Lung (tissue), 11 donors: ENCODE measurements at regions not wholly inside any gene's neighbourhood (a gene's known extent, or its start where the extent isn't known, plus 50 kb on each side); places are given as distances from the start of the nearest gene placed in this dataset.

ENCODE experiments used
- ATAC-seq: fragments of 200-7000 bp; cut with Tn5 transposase; one replicate; pipeline ENCODE4 v1.9.1; 2020; ENCODE audit warnings: moderate number of reproducible peaks; ENCODE audit not compliant: insufficient read depth, low FRiP score
- DNase-seq, 3 donors: peaks; one replicate each; pipeline ENCODE4 v3.0.0-alpha.2; 2013 to 2017
- H3K27ac ChIP-seq, 2 donors: one replicate each; pipeline ENCODE4 v1.5.1; 2013; ENCODE audit warnings: mild to moderate bottlenecking in 2 of 2, moderate library complexity in 2 of 2, control low read depth in 1 of 2, inconsistent platforms in 1 of 2, low read depth in 1 of 2, low read length in 1 of 2
- H3K27me3 ChIP-seq, 3 donors: one replicate each; pipeline ENCODE4 v1.5.1; 2013; ENCODE audit warnings: low read length in 2 of 3; ENCODE audit not compliant: control insufficient read depth in 3 of 3, insufficient read depth in 3 of 3
- H3K36me3 ChIP-seq, 4 donors: one replicate each; pipeline ENCODE4 v1.5.1; 2013; ENCODE audit warnings: low read length in 4 of 4, mild to moderate bottlenecking in 1 of 4, moderate library complexity in 1 of 4; ENCODE audit not compliant: control insufficient read depth in 4 of 4, insufficient read depth in 4 of 4
- H3K4me1 ChIP-seq, 5 donors: one replicate each; pipeline ENCODE4 v1.5.1; 2013; ENCODE audit warnings: low read length in 5 of 5, mild to moderate bottlenecking in 2 of 5, moderate library complexity in 1 of 5; ENCODE audit not compliant: control insufficient read depth in 5 of 5, insufficient read depth in 5 of 5
- H3K4me3 ChIP-seq: one replicate; pipeline ENCODE4 v1.5.1; 2013; ENCODE audit warnings: mild to moderate bottlenecking, control low read depth, moderate library complexity
- H3K9ac ChIP-seq, 2 donors: one replicate each; pipeline ENCODE4 v1.5.1; 2013; ENCODE audit warnings: low read length in 2 of 2, control low read depth in 1 of 2; ENCODE audit not compliant: insufficient read depth in 1 of 2
- H3K9me3 ChIP-seq, 4 donors: one replicate each; pipeline ENCODE4 v1.5.1; 2013; ENCODE audit warnings: low read length in 3 of 4, mild to moderate bottlenecking in 1 of 4, moderate library complexity in 1 of 4; ENCODE audit not compliant: control insufficient read depth in 4 of 4, insufficient read depth in 3 of 4
- WGBS, 2 donors: extraction: QIAGEN DNeasy Blood & Tissue Kit; methylation state at CpG; one replicate each; pipeline ENCODE4 v1.1.7; 2013; 5-methylcytosine and 5-hydroxymethylcytosine counted together
- TF ChIP-seq, protein P1 (sequence below): IDR thresholded peaks from 2 replicates; pipeline ENCODE4 v1.5.1; 2012; ENCODE audit warnings: mild to moderate bottlenecking; ENCODE audit errors: control extremely low read depth, extremely low read depth
- donor health status: control.
- donor health status: control.
- donor health status: Bipolar disorder and iron deficiency.
- donor health status: healthy.
- donor health status: DM: yes; HTN: yes; CAD: no.

DNA sequence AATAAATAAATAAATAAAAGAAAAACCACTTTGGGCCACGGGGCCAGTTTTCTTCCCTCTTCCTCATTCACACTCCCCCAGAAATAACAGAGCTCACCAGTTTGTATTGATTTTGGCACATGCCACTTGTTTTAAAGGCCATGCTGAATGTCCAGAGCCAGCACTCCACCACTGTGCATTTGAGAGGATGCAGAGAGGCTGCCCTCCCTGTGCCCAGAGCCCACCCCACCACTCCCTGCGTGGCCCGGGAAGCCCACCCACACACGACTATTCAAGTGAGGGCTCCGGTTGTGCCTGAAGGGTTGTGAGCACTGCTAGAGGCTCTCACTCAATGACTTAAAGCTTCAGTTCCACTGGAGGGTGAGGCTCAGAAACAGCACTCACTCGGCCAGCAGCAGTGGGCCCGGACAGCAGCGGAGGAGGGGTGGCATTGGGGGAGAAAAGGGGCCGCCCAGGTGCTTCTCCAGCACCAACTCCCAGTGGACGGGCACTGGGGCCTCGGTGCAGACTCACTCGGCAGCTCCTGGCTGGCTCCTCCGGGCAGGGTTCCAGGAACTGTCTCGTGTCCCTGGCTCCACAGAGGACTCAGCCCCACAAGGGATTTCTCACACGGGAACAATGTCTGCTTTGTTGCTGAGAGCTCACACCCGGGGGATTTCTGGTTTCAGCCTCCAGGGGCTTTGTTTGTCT, 112.7 kb downstream of the SHANK2 start:
- Histone ChIP-seq H3K9ac (no peak overlapping the region), H3K27ac (no peak overlapping the region)

DNA sequence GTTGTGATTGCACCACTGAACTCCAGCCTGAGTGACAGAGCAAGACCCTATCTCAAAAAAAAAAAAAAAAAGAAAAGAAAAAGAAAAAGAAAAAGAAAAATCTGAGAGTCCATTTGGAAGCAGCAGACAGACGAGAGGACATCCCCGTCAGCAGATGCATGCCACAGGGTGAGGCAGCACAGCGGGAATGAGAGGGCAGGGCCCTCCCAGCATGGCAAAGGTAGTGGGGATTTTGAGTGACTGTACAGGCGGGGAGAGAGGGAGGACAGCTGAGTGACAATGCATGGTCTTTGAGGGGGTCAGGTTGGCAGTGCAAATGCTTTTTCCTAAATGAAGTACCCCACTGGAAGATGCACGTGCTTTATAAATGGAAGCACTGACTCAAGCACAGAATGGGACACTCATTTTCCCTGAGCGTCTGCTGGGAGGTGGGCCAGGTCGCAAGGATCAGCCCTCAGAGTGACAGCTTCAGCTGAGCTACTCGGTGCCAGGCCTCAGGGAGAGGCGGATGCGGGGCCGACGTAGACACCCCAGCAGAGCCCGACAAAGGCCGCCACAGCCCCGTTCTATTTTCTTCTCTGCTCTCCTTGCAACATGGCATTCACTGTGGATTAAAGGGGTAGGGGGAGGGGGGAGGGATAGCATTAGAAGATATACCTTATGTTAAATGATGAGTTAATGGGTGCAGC, 113.5 kb downstream of the SHANK2 start:
- ATAC-seq: no peak

More for the DNA sequence above, 112.7 kb downstream of the SHANK2 start:
- ATAC-seq (no peak), DNase-seq (peak; percentile 36 to 73 (median 55))
- TF ChIP-seq, protein P1, sequence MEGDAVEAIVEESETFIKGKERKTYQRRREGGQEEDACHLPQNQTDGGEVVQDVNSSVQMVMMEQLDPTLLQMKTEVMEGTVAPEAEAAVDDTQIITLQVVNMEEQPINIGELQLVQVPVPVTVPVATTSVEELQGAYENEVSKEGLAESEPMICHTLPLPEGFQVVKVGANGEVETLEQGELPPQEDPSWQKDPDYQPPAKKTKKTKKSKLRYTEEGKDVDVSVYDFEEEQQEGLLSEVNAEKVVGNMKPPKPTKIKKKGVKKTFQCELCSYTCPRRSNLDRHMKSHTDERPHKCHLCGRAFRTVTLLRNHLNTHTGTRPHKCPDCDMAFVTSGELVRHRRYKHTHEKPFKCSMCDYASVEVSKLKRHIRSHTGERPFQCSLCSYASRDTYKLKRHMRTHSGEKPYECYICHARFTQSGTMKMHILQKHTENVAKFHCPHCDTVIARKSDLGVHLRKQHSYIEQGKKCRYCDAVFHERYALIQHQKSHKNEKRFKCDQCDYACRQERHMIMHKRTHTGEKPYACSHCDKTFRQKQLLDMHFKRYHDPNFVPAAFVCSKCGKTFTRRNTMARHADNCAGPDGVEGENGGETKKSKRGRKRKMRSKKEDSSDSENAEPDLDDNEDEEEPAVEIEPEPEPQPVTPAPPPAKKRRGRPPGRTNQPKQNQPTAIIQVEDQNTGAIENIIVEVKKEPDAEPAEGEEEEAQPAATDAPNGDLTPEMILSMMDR: no peak
- H3K9me3 ChIP-seq: peaks cover 0 to 3% (median 1%) of the 10 kb centered on the region in 4 donors
- no peak overlapping the region for H3K4me3 ChIP-seq
- H3K4me1 ChIP-seq: peaks cover 0 to 6% (median 0%) of the 10 kb centered on the region in 5 donors
- WGBS, 2 donors: 51 to 80% methylated on average over 16 of the region's 16 CpGs
- no peaks in the 10 kb centered on the region for H3K27me3 ChIP-seq
- H3K36me3 ChIP-seq: no peaks in the 10 kb centered on the region

DNA sequence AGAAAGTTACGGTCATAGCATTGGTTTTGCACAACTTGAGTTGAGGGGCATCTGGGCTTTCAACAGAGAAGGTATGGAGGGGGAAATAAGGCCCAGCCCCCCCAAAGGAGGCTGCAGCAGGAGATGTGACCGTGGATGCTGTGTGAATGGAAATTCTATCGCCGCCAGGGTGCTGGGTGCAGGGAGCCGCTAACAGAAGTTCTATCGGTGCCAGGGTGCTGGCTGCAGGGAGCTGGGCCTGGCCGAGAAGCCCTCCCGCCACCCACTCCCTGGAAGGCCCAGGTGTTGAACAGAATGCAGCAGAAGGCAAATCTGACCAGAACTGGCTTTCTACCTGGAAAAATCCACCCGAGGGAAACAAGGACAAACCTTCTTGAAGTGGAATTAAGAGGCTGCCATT, 115.0 kb downstream of the SHANK2 start:
- H3K36me3 ChIP-seq: no peaks in the 10 kb centered on the region
- no peak for DNase-seq
- peaks cover 0 to 6% (median 0%) of the 10 kb centered on the region in 5 donors for H3K4me1 ChIP-seq
- WGBS, 2 donors: 90 to 93% methylated on average over 9 of the region's 9 CpGs
- H3K9me3 ChIP-seq: peaks cover 0 to 2% (median 0%) of the 10 kb centered on the region in 4 donors
- TF ChIP-seq, protein P1: no peak
- H3K27ac ChIP-seq: no peak overlapping the region
- no peaks in the 10 kb centered on the region for H3K27me3 ChIP-seq
- ATAC-seq: no peak
- no peak overlapping the region for H3K9ac ChIP-seq
- no peak overlapping the region for H3K4me3 ChIP-seq

More for the DNA sequence above, 113.5 kb downstream of the SHANK2 start:
- Histone ChIP-seq H3K27ac (no peak overlapping the region), H3K9ac (no peak overlapping the region), H3K27me3 (no peaks in the 10 kb centered on the region), H3K4me3 (no peak overlapping the region), H3K9me3 (peaks cover 0 to 2% (median 0%) of the 10 kb centered on the region in 4 donors), H3K36me3 (no peaks in the 10 kb centered on the region), H3K4me1 (peaks cover 0 to 6% (median 0%) of the 10 kb centered on the region in 5 donors)
- 85 to 87% methylated on average over 15 of the region's 15 CpGs for WGBS, 2 donors
- no peak for DNase-seq
- TF ChIP-seq, protein P1: no peak
